ENCODE measurements at regions not wholly inside any gene's neighbourhood (a gene's known extent, or its start where the extent isn't known, plus 50 kb on each side); places are given as distances from the start of the nearest gene placed in this dataset.

DNA sequence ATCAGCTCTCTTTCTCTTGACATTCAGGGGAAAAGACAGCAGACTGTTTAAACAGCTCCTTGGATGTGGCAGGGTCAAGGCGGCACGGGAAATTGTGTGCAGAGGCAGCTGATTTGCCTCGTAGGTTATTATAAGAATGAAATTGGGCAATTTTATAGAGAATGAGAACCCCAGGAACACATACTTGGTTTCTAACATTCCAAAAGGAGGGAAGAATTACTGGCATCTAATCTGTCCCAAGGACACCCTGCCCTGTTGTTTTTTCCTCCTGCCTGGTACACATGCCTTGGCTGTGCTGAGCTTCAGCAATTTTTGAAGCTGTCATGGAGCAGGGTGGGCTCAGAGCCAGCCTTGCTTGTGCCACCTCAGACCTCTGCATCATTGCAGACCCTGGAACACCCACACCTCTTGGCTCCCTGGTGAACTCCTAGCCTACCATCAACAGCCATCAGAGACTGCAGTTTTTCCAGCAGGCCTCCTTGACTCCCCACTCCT, 143.6 kb downstream of the BOD1 start:
- TF ChIP-seq, protein P1, sequence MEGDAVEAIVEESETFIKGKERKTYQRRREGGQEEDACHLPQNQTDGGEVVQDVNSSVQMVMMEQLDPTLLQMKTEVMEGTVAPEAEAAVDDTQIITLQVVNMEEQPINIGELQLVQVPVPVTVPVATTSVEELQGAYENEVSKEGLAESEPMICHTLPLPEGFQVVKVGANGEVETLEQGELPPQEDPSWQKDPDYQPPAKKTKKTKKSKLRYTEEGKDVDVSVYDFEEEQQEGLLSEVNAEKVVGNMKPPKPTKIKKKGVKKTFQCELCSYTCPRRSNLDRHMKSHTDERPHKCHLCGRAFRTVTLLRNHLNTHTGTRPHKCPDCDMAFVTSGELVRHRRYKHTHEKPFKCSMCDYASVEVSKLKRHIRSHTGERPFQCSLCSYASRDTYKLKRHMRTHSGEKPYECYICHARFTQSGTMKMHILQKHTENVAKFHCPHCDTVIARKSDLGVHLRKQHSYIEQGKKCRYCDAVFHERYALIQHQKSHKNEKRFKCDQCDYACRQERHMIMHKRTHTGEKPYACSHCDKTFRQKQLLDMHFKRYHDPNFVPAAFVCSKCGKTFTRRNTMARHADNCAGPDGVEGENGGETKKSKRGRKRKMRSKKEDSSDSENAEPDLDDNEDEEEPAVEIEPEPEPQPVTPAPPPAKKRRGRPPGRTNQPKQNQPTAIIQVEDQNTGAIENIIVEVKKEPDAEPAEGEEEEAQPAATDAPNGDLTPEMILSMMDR (IDR thresholded peaks at IDR 0.05; ENCODE audit: borderline replicate concordance, extremely low read depth, low read length, poor library complexity, severe bottlenecking): no peak
- TF ChIP-seq EZH2 (IDR thresholded peaks at IDR 0.05; ENCODE audit: borderline replicate concordance, low read depth, low read length, severe bottlenecking): no peak
